Calu3 (cell line): ENCODE measurements at regions not wholly inside any gene's neighbourhood (a gene's known extent, or its start where the extent isn't known, plus 50 kb on each side); places are given as distances from the start of the nearest gene placed in this dataset.

Experiments
- BruUV-seq: library from RNA; stranded (reverse); fragments of 400-500 nt; replicated peaks from 2 replicates; lab custom pipeline; 2021; lab: Mats Ljungman, UMichigan
- CTCF ChIA-PET: fragments of 300-600 bp; sonication (Branson Sonifier 250); formaldehyde crosslinking; loops from one replicate; lab custom pipeline; 2022; ENCODE audit warnings: antibody characterized with exemption; lab: Charles Lee
- DNase-seq: peaks from one replicate; pipeline ENCODE4 v3.0.0; 2022
- H3K27ac Mint-ChIP-seq: one replicate; pipeline ENCODE4 v1.8.0; 2022; ENCODE audit warnings: mixed read lengths; ENCODE audit not compliant: unreplicated experiment
- H3K27me3 Mint-ChIP-seq: one replicate; pipeline ENCODE4 v1.8.0; 2022; ENCODE audit warnings: mixed read lengths; ENCODE audit not compliant: unreplicated experiment
- H3K36me3 Mint-ChIP-seq: one replicate; pipeline ENCODE4 v1.8.0; 2022; ENCODE audit warnings: mild to moderate bottlenecking, moderate library complexity, mixed read lengths; ENCODE audit not compliant: insufficient read depth, unreplicated experiment
- H3K4me1 Mint-ChIP-seq: one replicate; pipeline ENCODE4 v1.8.0; 2022; ENCODE audit warnings: mild to moderate bottlenecking, low read depth, mixed read lengths; ENCODE audit not compliant: unreplicated experiment
- H3K4me3 Mint-ChIP-seq: one replicate; pipeline ENCODE4 v1.8.0; 2022; ENCODE audit warnings: mild to moderate bottlenecking, low read depth, moderate library complexity, mixed read lengths; ENCODE audit not compliant: unreplicated experiment
- H3K9me3 Mint-ChIP-seq: one replicate; pipeline ENCODE4 v1.8.0; 2022; ENCODE audit warnings: low read depth, mixed read lengths; ENCODE audit not compliant: unreplicated experiment
- CTCF ChIP-seq: fragments of 200-600 bp; IDR thresholded peaks from one replicate; pipeline ENCODE4 v1.8.0; 2022; ENCODE audit warnings: antibody characterized with exemption; ENCODE audit not compliant: unreplicated experiment
- intact Hi-C: fragments of 100-400 bp; cut with micrococcal nuclease; formaldehyde crosslinking; loops from one replicate; pipeline ENCODE4 v1.10.0; 2022; ENCODE audit not compliant: unreplicated experiment

DNA sequence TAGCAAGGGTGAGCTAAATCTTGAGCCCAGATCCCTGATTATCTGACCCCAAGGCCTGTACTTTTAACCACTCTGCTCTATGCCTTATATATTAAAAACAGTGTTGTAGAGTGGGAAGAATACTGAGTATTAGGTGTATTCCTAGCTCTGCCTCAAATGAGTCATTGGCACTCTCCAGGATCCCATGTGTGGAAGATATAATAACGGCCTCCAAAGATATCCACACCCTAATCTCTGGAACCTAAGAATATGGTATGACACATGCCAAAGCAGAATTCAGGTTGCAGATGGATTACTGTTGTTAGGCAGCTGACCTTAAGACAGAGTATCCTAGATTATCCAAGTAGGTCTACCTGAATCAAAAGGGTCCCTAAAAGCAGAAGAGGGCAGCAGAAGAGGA lies 110.8 kb downstream of the ADRB2 start:
- no peak for DNase-seq

GRCh38 chr5:148937830-148938521 lies 111.6 kb downstream of the ADRB2 start:
- H3K4me3 Mint-ChIP-seq, result no peak overlapping the region
- no peaks in the 10 kb centered on the region for H3K36me3 Mint-ChIP-seq
- H3K9me3 Mint-ChIP-seq, result peaks cover 2% of the 10 kb centered on the region
- no peak overlapping the region for H3K27ac Mint-ChIP-seq
- TF ChIP-seq CTCF, result no peak
- no TSS peak for BruUV-seq
- no peak for DNase-seq
- intact Hi-C loops, result no loop called here
- CTCF ChIA-PET, result interaction anchor here (0.6 kb wide), 1 partner anchor 26 kb away, joined by 3 read pairs; no protein-coding TSS in a partner anchor
- H3K27me3 Mint-ChIP-seq, result no peaks in the 10 kb centered on the region
- peaks cover 17% of the 10 kb centered on the region for H3K4me1 Mint-ChIP-seq

More for the DNA sequence above, 110.8 kb downstream of the ADRB2 start:
- Mint-ChIP-seq H3K27ac (no peak overlapping the region), H3K4me3 (no peak overlapping the region), H3K4me1 (peaks cover 17% of the 10 kb centered on the region), H3K36me3 (no peaks in the 10 kb centered on the region), H3K27me3 (no peaks in the 10 kb centered on the region), H3K9me3 (peaks cover 2% of the 10 kb centered on the region)
- no peak for TF ChIP-seq CTCF
- CTCF ChIA-PET, result no interaction called here
- intact Hi-C loops, result no loop called here
- BruUV-seq, result no TSS peak

DNA sequence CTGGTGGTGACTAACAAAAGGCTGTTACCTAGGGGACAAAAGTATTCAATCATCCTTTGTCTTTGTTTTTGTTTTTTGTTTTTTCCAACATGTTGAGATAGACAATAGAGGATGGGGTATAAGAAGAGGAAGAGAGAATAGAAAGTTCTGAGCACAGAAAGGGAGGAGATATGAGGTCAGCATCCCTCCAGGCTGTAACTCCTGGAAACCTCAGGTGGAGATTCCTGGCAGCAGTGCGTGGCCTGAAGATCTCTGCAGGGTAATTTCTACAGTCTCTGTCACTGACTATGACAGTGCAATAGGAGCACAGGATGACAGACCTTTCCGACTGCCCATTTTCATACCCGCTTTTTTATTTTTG lies 112.1 kb downstream of the ADRB2 start:
- DNase-seq, result no peak
- H3K36me3 Mint-ChIP-seq, result no peaks in the 10 kb centered on the region
- no peak overlapping the region for H3K27ac Mint-ChIP-seq
- H3K27me3 Mint-ChIP-seq, result no peaks in the 10 kb centered on the region
- H3K9me3 Mint-ChIP-seq, result peaks cover 2% of the 10 kb centered on the region
- intact Hi-C loops, result no loop called here
- TF ChIP-seq CTCF, result no peak
- no TSS peak for BruUV-seq
- peaks cover 17% of the 10 kb centered on the region for H3K4me1 Mint-ChIP-seq
- H3K4me3 Mint-ChIP-seq, result no peak overlapping the region
- CTCF ChIA-PET, result interaction anchor here (1.0 kb wide), 1 partner anchor 28 kb away, joined by 3 read pairs; no protein-coding TSS in a partner anchor

- Mint-ChIP-seq H3K4me3 (no peak overlapping the region), H3K27ac (peak overlapping the region; percentile 23), H3K27me3 (no peaks in the 10 kb centered on the region), H3K36me3 (no peaks in the 10 kb centered on the region), H3K4me1 (peaks cover 17% of the 10 kb centered on the region), H3K9me3 (peaks cover 2% of the 10 kb centered on the region)
- CTCF ChIA-PET, result interaction anchor here (0.6 to 1.4 kb wide), 6 partner anchors 18 to 1028 kb away, joined by 3 to 4 read pairs (median 4); no protein-coding TSS in a partner anchor
- no TSS peak for BruUV-seq
- no peak for TF ChIP-seq CTCF
- DNase-seq, result no peak
- intact Hi-C loops, result no loop called here
These were observed 113.3 kb downstream of the ADRB2 start for GRCh38 chr5:148939676-148940075.
